ENCODE measurements at regions not wholly inside any gene's neighbourhood (a gene's known extent, or its start where the extent isn't known, plus 50 kb on each side); places are given as distances from the start of the nearest gene placed in this dataset.
A peak's percentile ranks its signal among the peaks of the same experiment; 100 is the strongest.

DNA sequence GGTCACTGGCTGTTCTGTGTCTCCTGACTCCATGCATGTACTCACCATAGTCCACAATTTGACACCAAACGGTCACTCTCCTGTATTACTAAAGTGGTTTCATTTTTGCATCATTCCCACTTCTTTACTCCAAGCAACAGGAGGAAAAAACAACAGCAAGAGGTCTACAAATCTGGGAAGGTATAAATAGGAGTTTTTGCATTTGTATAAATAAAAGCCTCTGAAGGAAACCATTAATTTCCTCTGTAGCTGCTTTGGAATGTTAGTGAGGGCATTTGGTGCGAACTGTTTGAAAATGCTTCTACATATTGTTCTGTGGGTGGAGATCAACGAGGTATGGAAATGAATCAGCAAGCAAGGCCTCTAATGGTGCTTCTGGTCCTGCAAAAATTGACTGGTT lies 148.5 kb upstream of the DLX2 start:
- no peak for DNase-seq (ENCODE audit: low read depth in 1 of 2, low spot score in 2 of 2)
- H3K4ac ChIP-seq (replicated peaks; ENCODE audit: insufficient read length, low read depth, low read length), result no peak overlapping the region
- POLR2A ChIA-PET (ENCODE audit: partially characterized antibody), result no interaction called here
- H2BK20ac ChIP-seq (ENCODE audit: low read length), result 0 out of 2 replicates have a peak overlapping the region, but pooled peaks have one; percentile 10
- H3K79me2 ChIP-seq (ENCODE audit: control insufficient read depth in 1 of 2, insufficient read depth in 2 of 2, low read length in 2 of 2), result no peaks in the 10 kb centered on the region
- no peaks in the 10 kb centered on the region for H3K23me2 ChIP-seq (ENCODE audit: low read depth, low read length)
- no peak overlapping the region for H3K14ac ChIP-seq (ENCODE audit: insufficient read length)
- H3K4me2 ChIP-seq (ENCODE audit: insufficient read depth in 1 of 2, low read depth in 2 of 2, low read length in 2 of 2), result no peak overlapping the region
- H3K9ac ChIP-seq (replicated peaks in 1 of 4; ENCODE audit: extremely low read depth in 1 of 4, low read depth in 3 of 4, low read length in 3 of 4), result no peak overlapping the region
- no peaks in the 10 kb centered on the region for H3K36me3 ChIP-seq (ENCODE audit: control insufficient read depth in 2 of 4, insufficient read depth in 4 of 4, low read length in 3 of 4)
- H4K20me1 ChIP-seq (replicated peaks in 1 of 2; ENCODE audit: control insufficient read depth in 1 of 2, insufficient read depth in 2 of 2, low read length in 2 of 2), result no peaks in the 10 kb centered on the region
- no peak overlapping the region for H3K23ac ChIP-seq (ENCODE audit: insufficient read length)
- no peak overlapping the region for H2BK5ac ChIP-seq (ENCODE audit: low read depth, low read length)
- FAIRE-seq, result no peak
- H3K79me1 ChIP-seq (ENCODE audit: low read depth, low read length), result no peaks in the 10 kb centered on the region
- H3K27me3 ChIP-seq (replicated peaks in 1 of 4; ENCODE audit: control insufficient read depth in 3 of 4, extremely low read depth in 1 of 4, insufficient read depth in 3 of 4, low read length in 3 of 4), result no peaks in the 10 kb centered on the region
- H3K4me3 ChIP-seq (ENCODE audit: extremely low read depth in 1 of 4, insufficient read depth in 2 of 4, low read depth in 3 of 4, low read length in 4 of 4), result no peak overlapping the region
- 0 out of 2 replicates have a peak overlapping the region, but pooled peaks have one; percentile 73 for H3K18ac ChIP-seq (ENCODE audit: extremely low read depth, low read length)
- H4K91ac ChIP-seq (replicated peaks; ENCODE audit: insufficient read length, low read length), result no peak overlapping the region
- H3K9me3 ChIP-seq (ENCODE audit: insufficient read depth in 2 of 2, low read depth in 1 of 2, low read length in 1 of 2), result no peaks in the 10 kb centered on the region
- H3K27ac ChIP-seq (ENCODE audit: low read depth, low read length), result no peak overlapping the region
- no peak overlapping the region for H2BK120ac ChIP-seq (replicated peaks; ENCODE audit: low read depth, low read length)
- no peak overlapping the region for H4K8ac ChIP-seq (ENCODE audit: extremely low read depth, insufficient read depth, low read length)
- CTCF ChIA-PET (ENCODE audit: partially characterized antibody), result interaction anchor here (0.6 to 1.2 kb wide), 2 partner anchors 11 to 58 kb away, joined by 3 read pairs; no protein-coding TSS in a partner anchor
- H2BK12ac ChIP-seq (ENCODE audit: low read depth, low read length), result no peak overlapping the region
- H4K5ac ChIP-seq (ENCODE audit: insufficient read length, low read depth, low read length), result no peak overlapping the region
- no peak overlapping the region for H3K56ac ChIP-seq (replicated peaks; ENCODE audit: insufficient read length, low read depth, low read length)
- no peak overlapping the region for H2AK5ac ChIP-seq (ENCODE audit: low read depth, low read length)
- WGBS, 2 experiments (ENCODE audit: extremely low coverage in 1 of 2, insufficient coverage in 1 of 2, insufficient read length in 1 of 2, insufficient replicate concordance in 2 of 2, low coverage in 1 of 2, low lambda C conversion rate in 2 of 2, missing lambda C conversion rate in 1 of 2), result 74% methylated on average over 3 of the region's 3 CpGs; no CpG with 5 or more reads in 1 of the 2 experiments
- no peak overlapping the region for H2BK15ac ChIP-seq (ENCODE audit: low read length)
- no peak overlapping the region for H2AFZ ChIP-seq (ENCODE audit: low read length)
- peaks cover 0 to 14% (median 9%) of the 10 kb centered on the region in 4 experiments; a peak in 5 of 7 replicates for H3K4me1 ChIP-seq (replicated peaks in 1 of 4; ENCODE audit: control insufficient read depth in 3 of 4, insufficient read depth in 4 of 4, low read length in 3 of 4)
- no peak for TF ChIP-seq TAF7 (optimal IDR thresholded peaks at IDR 0.05; ENCODE audit: borderline replicate concordance, low read depth, low read length)
- TF ChIP-seq NRF1 (IDR thresholded peaks at IDR 0.05; ENCODE audit: low read depth, low read length), result no peak
- TF ChIP-seq ASH2L (IDR thresholded peaks at IDR 0.05; ENCODE audit: low read length), result no peak
- no peak for TF ChIP-seq CTBP2 (IDR thresholded peaks at IDR 0.05; ENCODE audit: borderline replicate concordance, insufficient read depth, insufficient read length, low read length)
- TF ChIP-seq RBBP5 (IDR thresholded peaks at IDR 0.05; ENCODE audit: borderline replicate concordance, low read depth, low read length), result no peak
- no peak for TF ChIP-seq RFX5 (IDR thresholded peaks at IDR 0.05; ENCODE audit: borderline replicate concordance, low read depth, low read length)
- TF ChIP-seq GTF2F1 (IDR thresholded peaks at IDR 0.05; ENCODE audit: borderline replicate concordance, low read depth, low read length), result no peak
- no peak for TF ChIP-seq TCF12 (IDR thresholded peaks at IDR 0.05; ENCODE audit: low read depth, low read length)
- TF ChIP-seq YY1 (IDR thresholded peaks at IDR 0.05; ENCODE audit: low read depth, low read length), result no peak
- TF ChIP-seq POLR2A (IDR thresholded peaks at IDR 0.05; ENCODE audit: control extremely low read depth in 1 of 2, low read depth in 2 of 2, low read length in 2 of 2), result no peak
- no peak for TF ChIP-seq PHF8 (conservative IDR thresholded peaks at IDR 0.05; ENCODE audit: low read depth, low read length)
- TF ChIP-seq SIX5 (IDR thresholded peaks at IDR 0.05; ENCODE audit: low read depth, low read length), result no peak
- no peak for TF ChIP-seq CREB1 (IDR thresholded peaks at IDR 0.05)
- TF ChIP-seq, protein P1, sequence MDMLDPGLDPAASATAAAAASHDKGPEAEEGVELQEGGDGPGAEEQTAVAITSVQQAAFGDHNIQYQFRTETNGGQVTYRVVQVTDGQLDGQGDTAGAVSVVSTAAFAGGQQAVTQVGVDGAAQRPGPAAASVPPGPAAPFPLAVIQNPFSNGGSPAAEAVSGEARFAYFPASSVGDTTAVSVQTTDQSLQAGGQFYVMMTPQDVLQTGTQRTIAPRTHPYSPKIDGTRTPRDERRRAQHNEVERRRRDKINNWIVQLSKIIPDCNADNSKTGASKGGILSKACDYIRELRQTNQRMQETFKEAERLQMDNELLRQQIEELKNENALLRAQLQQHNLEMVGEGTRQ (IDR thresholded peaks at IDR 0.05; ENCODE audit: low read length), result no peak
- no peak for TF ChIP-seq KDM4A (IDR thresholded peaks at IDR 0.05; ENCODE audit: low read depth, low read length, severe bottlenecking)
